H4 (cell line): ENCODE measurements at regions not wholly inside any gene's neighbourhood (a gene's known extent, or its start where the extent isn't known, plus 50 kb on each side); places are given as distances from the start of the nearest gene placed in this dataset.
"Not testable (repeated sequence)": the region's sequence is repeated elsewhere in the genome, so short reads cannot be mapped to it uniquely, and the experiment has no call there.

Experiments used
- DNase-seq: peaks from one replicate; pipeline ENCODE4 v3.0.0-alpha.2; 2015; ENCODE audit warnings: low spot score

GRCh38 chr9:85880507-85880906, 60.4 kb upstream of the NAA35 start:
- not testable (repeated sequence) for DNase-seq

GRCh38 chr9:85884256-85884655, 56.7 kb upstream of the NAA35 start:
- DNase-seq, result no peak

GRCh38 chr9:85890962-85891361, 50.0 kb upstream of the NAA35 start:
- no peak for DNase-seq
